Endothelial cell of umbilical vein (primary cell): ENCODE measurements at regions not wholly inside any gene's neighbourhood (a gene's known extent, or its start where the extent isn't known, plus 50 kb on each side); places are given as distances from the start of the nearest gene placed in this dataset.

Experiments used
- BruUV-seq: library from RNA; stranded (reverse); fragments of 400-500 nt; replicated peaks from 2 replicates; lab custom pipeline; 2021; lab: Mats Ljungman, UMichigan
- CTCF ChIA-PET: fragments of 300-600, 350-600 bp; sonication (Branson Sonifier 250); formaldehyde crosslinking; loops from one replicate; lab custom pipeline; 2021; ENCODE audit warnings: antibody characterized with exemption, inconsistent platforms; lab: Charles Lee
- POLR2A ChIA-PET: fragments of 300-600, 350-600 bp; sonication (Branson Sonifier 250); formaldehyde crosslinking; loops from one replicate; lab custom pipeline; 2021; ENCODE audit warnings: antibody characterized with exemption, inconsistent platforms; lab: Charles Lee
- DNase-seq: peaks from one replicate; pipeline ENCODE4 v3.0.0-alpha.2; 2011; ENCODE audit warnings: low read depth, low spot score
- FAIRE-seq: peaks from 2 replicates; lab custom pipeline; 2011; peaks lifted over from hg19 to GRCh38; lab: Jason Lieb, UNC
- H2AFZ ChIP-seq: 2 replicates; pipeline ENCODE4 v1.6.0; 2012; ENCODE audit warnings: low read depth, low read length, control low read depth, inconsistent platforms
- H3K27ac ChIP-seq: 2 replicates; pipeline ENCODE4 v1.5.1; 2011; ENCODE audit warnings: low read depth, mild to moderate bottlenecking, control low read depth, low read length, moderate library complexity; ENCODE audit not compliant: insufficient read depth
- H3K27me3 ChIP-seq, 2 experiments: 2 replicates each; pipeline versions ENCODE4 v1.6.0 to v1.6.1; 2011; ENCODE audit warnings: low read length in 2 of 2, mixed read lengths in 1 of 2; ENCODE audit not compliant: control insufficient read depth in 2 of 2, insufficient read depth in 2 of 2
- H3K36me3 ChIP-seq, 2 experiments: 2 replicates in 1 of 2; 3 replicates in 1 of 2; pipeline ENCODE4 v1.5.1; 2011; ENCODE audit warnings: low read length in 2 of 2, mild to moderate bottlenecking in 1 of 2, moderate library complexity in 1 of 2; ENCODE audit not compliant: control insufficient read depth in 2 of 2, insufficient read depth in 2 of 2; ENCODE audit errors: extremely low read depth in 1 of 2
- H3K4me1 ChIP-seq: 3 replicates; pipeline ENCODE4 v1.5.1; 2011; ENCODE audit warnings: mild to moderate bottlenecking, low read length; ENCODE audit not compliant: control insufficient read depth, insufficient read depth; ENCODE audit errors: extremely low read depth
- H3K4me2 ChIP-seq: 2 replicates; pipeline ENCODE4 v1.6.1; 2011; ENCODE audit warnings: low read length, control low read depth, mixed read lengths; ENCODE audit not compliant: insufficient read depth
- H3K4me3 ChIP-seq, 3 experiments: fragments of 200-600 bp in 1 of 3; sonication (generic), shearing (Covaris generic) in 1 of 3; replicated peaks in 1 of 3; 2 replicates each; pipeline ENCODE4 v1.5.1; 2011 to 2016; ENCODE audit warnings: control low read depth in 3 of 3, low read length in 3 of 3, mild to moderate bottlenecking in 2 of 3, inconsistent platforms in 1 of 3, low read depth in 1 of 3, moderate library complexity in 1 of 3; ENCODE audit not compliant: insufficient read depth in 1 of 3
- H3K79me2 ChIP-seq: 2 replicates; pipeline ENCODE4 v1.6.0; 2012; ENCODE audit warnings: low read length, inconsistent platforms; ENCODE audit not compliant: control insufficient read depth, insufficient read depth
- H3K9ac ChIP-seq: replicated peaks from 2 replicates; pipeline ENCODE3; 2011; ENCODE audit warnings: low read length, control low read depth; ENCODE audit not compliant: insufficient read depth; ENCODE audit errors: extremely low read depth
- H3K9me1 ChIP-seq: replicated peaks from 3 replicates; pipeline ENCODE4 v1.6.0; 2011; ENCODE audit warnings: mild to moderate bottlenecking, low read length; ENCODE audit not compliant: control insufficient read depth, insufficient read depth; ENCODE audit errors: extremely low read depth
- H3K9me3 ChIP-seq: replicated peaks from 2 replicates; pipeline ENCODE4 v1.5.1; 2012; ENCODE audit warnings: low read length, inconsistent platforms; ENCODE audit not compliant: control insufficient read depth, insufficient read depth
- H4K20me1 ChIP-seq: replicated peaks from 2 replicates; pipeline ENCODE3; 2011; ENCODE audit warnings: mild to moderate bottlenecking, low read length; ENCODE audit not compliant: control insufficient read depth, insufficient read depth; ENCODE audit errors: extremely low read depth
- EZH2 ChIP-seq: IDR thresholded peaks from 2 replicates; pipeline ENCODE4 v1.6.1; 2012; ENCODE audit warnings: borderline replicate concordance, low read depth, mild to moderate bottlenecking, moderate library complexity, low read length, inconsistent platforms; ENCODE audit not compliant: severe bottlenecking
- FOS ChIP-seq: IDR thresholded peaks from 2 replicates; pipeline ENCODE4 v1.6.1; 2011; ENCODE audit warnings: mild to moderate bottlenecking, low read length, moderate library complexity, borderline replicate concordance; ENCODE audit not compliant: insufficient read depth
- GATA2 ChIP-seq: IDR thresholded peaks from 2 replicates; pipeline ENCODE4 v1.7.0; 2011; ENCODE audit warnings: low read depth, mild to moderate bottlenecking, moderate library complexity, mixed read lengths, low read length; ENCODE audit not compliant: insufficient read length, insufficient read depth
- JUN ChIP-seq: IDR thresholded peaks from 2 replicates; pipeline ENCODE4 v1.6.1; 2011; ENCODE audit warnings: borderline replicate concordance, low read depth; ENCODE audit not compliant: insufficient read length, insufficient read depth
- MAX ChIP-seq: IDR thresholded peaks from 2 replicates; pipeline ENCODE4 v1.6.1; 2011; ENCODE audit not compliant: insufficient read depth, insufficient read length
- MYC ChIP-seq: IDR thresholded peaks from one replicate; pipeline ENCODE4 v1.6.1; 2011; ENCODE audit warnings: mild to moderate bottlenecking, low read depth, low read length
- POLR2A ChIP-seq: IDR thresholded peaks from 2 replicates; pipeline ENCODE4 v1.6.1; 2012; ENCODE audit warnings: low read depth, mild to moderate bottlenecking, control low read depth, low read length
- POLR2AphosphoS5 ChIP-seq: IDR thresholded peaks from 2 replicates; pipeline ENCODE4 v1.6.1; 2012; ENCODE audit warnings: low read depth, mild to moderate bottlenecking, control low read depth, low read length, moderate library complexity; ENCODE audit not compliant: insufficient read depth
- dilution Hi-C: fragments of 300-500 bp; cut with MboI; formaldehyde crosslinking; loops from one replicate; pipeline ENCODE4 v1.15.0; 2019; ENCODE audit warnings: low sequenced_read_pairs; ENCODE audit not compliant: extremely low pct_ligation_motif_present
- intact Hi-C: fragments of 100-400 bp; cut with micrococcal nuclease; formaldehyde crosslinking; loops from one replicate; pipeline ENCODE4 v1.10.0; 2022
- TF ChIP-seq, protein P1 (sequence below), 2 donors: IDR thresholded peaks; 1 replicate in 1 of 2; 2 replicates in 1 of 2; pipeline ENCODE4 v1.5.1; 2011; ENCODE audit warnings: low read length in 2 of 2, mild to moderate bottlenecking in 2 of 2, moderate library complexity in 2 of 2, control low read depth in 1 of 2, inconsistent platforms in 1 of 2, low read depth in 1 of 2; ENCODE audit not compliant: insufficient read depth in 1 of 2; ENCODE audit errors: extremely low read depth in 1 of 2

DNA sequence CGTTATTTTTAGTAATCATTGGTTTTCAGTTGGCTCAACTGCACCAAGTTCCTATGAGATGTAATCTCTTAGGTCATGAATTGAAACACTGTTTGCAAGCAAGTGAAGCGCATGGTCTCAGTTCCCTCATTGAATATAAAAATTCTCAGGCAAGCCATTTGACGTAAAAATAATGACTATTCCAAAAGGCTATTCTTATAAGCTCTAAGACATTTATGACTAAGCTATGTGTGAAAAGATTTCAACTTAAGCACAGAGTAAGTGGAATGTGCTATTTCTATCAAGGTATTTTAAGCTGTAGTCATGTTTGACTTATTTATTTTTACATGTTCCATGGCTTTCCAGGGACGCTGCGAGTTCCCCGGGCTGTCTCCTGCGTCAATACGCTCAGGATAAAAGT lies 248.5 kb downstream of the THBS2 start:
- TF ChIP-seq JUN (no peak), POLR2A (no peak), GATA2 (no peak)
- TF ChIP-seq, protein P1, sequence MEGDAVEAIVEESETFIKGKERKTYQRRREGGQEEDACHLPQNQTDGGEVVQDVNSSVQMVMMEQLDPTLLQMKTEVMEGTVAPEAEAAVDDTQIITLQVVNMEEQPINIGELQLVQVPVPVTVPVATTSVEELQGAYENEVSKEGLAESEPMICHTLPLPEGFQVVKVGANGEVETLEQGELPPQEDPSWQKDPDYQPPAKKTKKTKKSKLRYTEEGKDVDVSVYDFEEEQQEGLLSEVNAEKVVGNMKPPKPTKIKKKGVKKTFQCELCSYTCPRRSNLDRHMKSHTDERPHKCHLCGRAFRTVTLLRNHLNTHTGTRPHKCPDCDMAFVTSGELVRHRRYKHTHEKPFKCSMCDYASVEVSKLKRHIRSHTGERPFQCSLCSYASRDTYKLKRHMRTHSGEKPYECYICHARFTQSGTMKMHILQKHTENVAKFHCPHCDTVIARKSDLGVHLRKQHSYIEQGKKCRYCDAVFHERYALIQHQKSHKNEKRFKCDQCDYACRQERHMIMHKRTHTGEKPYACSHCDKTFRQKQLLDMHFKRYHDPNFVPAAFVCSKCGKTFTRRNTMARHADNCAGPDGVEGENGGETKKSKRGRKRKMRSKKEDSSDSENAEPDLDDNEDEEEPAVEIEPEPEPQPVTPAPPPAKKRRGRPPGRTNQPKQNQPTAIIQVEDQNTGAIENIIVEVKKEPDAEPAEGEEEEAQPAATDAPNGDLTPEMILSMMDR (IDR thresholded peaks at IDR 0.05; ENCODE audit: extremely low read depth in 1 of 2, insufficient read depth in 1 of 2, low read depth in 1 of 2, low read length in 2 of 2): no peak
- H3K4me3 ChIP-seq: no peak overlapping the region
- dilution Hi-C loops: no loop called here
- no peak overlapping the region for H2AFZ ChIP-seq
- peaks cover 1% of the 10 kb centered on the region for H3K9me3 ChIP-seq
- CTCF ChIA-PET: no interaction called here
- H3K36me3 ChIP-seq: no peaks in the 10 kb centered on the region
- BruUV-seq: no TSS peak
- DNase-seq: no peak
- H4K20me1 ChIP-seq: no peaks in the 10 kb centered on the region
- no peak overlapping the region for H3K27ac ChIP-seq
- H3K4me1 ChIP-seq: no peaks in the 10 kb centered on the region
- no peaks in the 10 kb centered on the region for H3K27me3 ChIP-seq
- POLR2A ChIA-PET: no interaction called here
- intact Hi-C loops: no loop called here
- no peak overlapping the region for H3K4me2 ChIP-seq
- H3K9me1 ChIP-seq: no peaks in the 10 kb centered on the region
- H3K79me2 ChIP-seq: no peaks in the 10 kb centered on the region
- H3K9ac ChIP-seq: no peak overlapping the region
- no peak for FAIRE-seq

- Histone ChIP-seq H3K9me3 (peaks cover 3% of the 10 kb centered on the region), H4K20me1 (no peaks in the 10 kb centered on the region), H3K27me3 (no peaks in the 10 kb centered on the region), H3K36me3 (no peaks in the 10 kb centered on the region), H2AFZ (no peak overlapping the region), H3K4me2 (no peak overlapping the region), H3K27ac (no peak overlapping the region), H3K9ac (no peak overlapping the region), H3K79me2 (no peaks in the 10 kb centered on the region), H3K9me1 (no peaks in the 10 kb centered on the region), H3K4me3 (no peak overlapping the region), H3K4me1 (no peaks in the 10 kb centered on the region)
- POLR2A ChIA-PET: no interaction called here
- dilution Hi-C loops: no loop called here
- FAIRE-seq: no peak
- TF ChIP-seq FOS (no peak), MAX (no peak), GATA2 (no peak), JUN (no peak), MYC (no peak), POLR2AphosphoS5 (no peak), EZH2 (no peak), POLR2A (no peak)
- TF ChIP-seq, protein P1 (IDR thresholded peaks at IDR 0.05; ENCODE audit: extremely low read depth in 1 of 2, insufficient read depth in 1 of 2, low read depth in 1 of 2, low read length in 2 of 2): no peak
- BruUV-seq: no TSS peak
- CTCF ChIA-PET: no interaction called here
- intact Hi-C loops: no loop called here
- no peak for DNase-seq
These were observed 253.6 kb downstream of the THBS2 start for GRCh38 chr6:169000022-169000421.
